Spleen (tissue), 11 donors: ENCODE measurements at regions not wholly inside any gene's neighbourhood (a gene's known extent, or its start where the extent isn't known, plus 50 kb on each side); places are given as distances from the start of the nearest gene placed in this dataset.

Source experiments
- DNase-seq: peaks from one replicate; pipeline ENCODE4 v3.0.0-alpha.2; 2020
- H3K27ac ChIP-seq, 8 donors: fragments of 200-600 bp; sonication (generic) in 7 of 8; 1 replicate in 4 of 8; 2 replicates in 4 of 8; pipeline versions ENCODE4 v1.5.0 to v1.8.0; 2016 to 2021; ENCODE audit warnings: inconsistent platforms in 4 of 8, mild to moderate bottlenecking in 4 of 8, moderate library complexity in 1 of 8
- H3K27me3 ChIP-seq, 7 donors: fragments of 200-600 bp; sonication (generic) in 6 of 7; replicated peaks in 1 of 7; 1 replicate in 4 of 7; 2 replicates in 3 of 7; pipeline versions ENCODE4 v1.5.0 to v1.8.0; 2016 to 2021; ENCODE audit warnings: inconsistent platforms in 3 of 7, mild to moderate bottlenecking in 1 of 7
- H3K36me3 ChIP-seq, 6 donors: fragments of 200-600 bp; sonication (generic) in 5 of 6; 1 replicate in 4 of 6; 2 replicates in 2 of 6; pipeline versions ENCODE4 v1.5.0 to v1.8.0; 2016 to 2021; ENCODE audit warnings: inconsistent platforms in 2 of 6
- H3K4me1 ChIP-seq, 6 donors: fragments of 200-600 bp; sonication (generic) in 5 of 6; 1 replicate in 3 of 6; 2 replicates in 3 of 6; pipeline versions ENCODE4 v1.5.0 to v1.8.0; 2016 to 2021; ENCODE audit warnings: inconsistent platforms in 3 of 6
- H3K4me3 ChIP-seq, 8 donors: fragments of 200-600 bp; sonication (generic) in 7 of 8; 1 replicate in 4 of 8; 2 replicates in 4 of 8; pipeline versions ENCODE4 v1.5.0 to v1.8.0; 2016 to 2021; ENCODE audit warnings: inconsistent platforms in 4 of 8, mild to moderate bottlenecking in 4 of 8, moderate library complexity in 2 of 8
- H3K9me3 ChIP-seq, 8 donors: fragments of 200-600 bp; sonication (generic) in 7 of 8; 1 replicate in 4 of 8; 2 replicates in 4 of 8; pipeline versions ENCODE4 v1.5.0 to v1.8.0; 2016 to 2021; ENCODE audit warnings: inconsistent platforms in 4 of 8
- POLR2A ChIP-seq, 3 donors: fragments of 450-650 bp; IDR thresholded peaks; one replicate each; pipeline ENCODE4 v1.5.1; 2017; ENCODE audit warnings: antibody characterized with exemption in 3 of 3, mild to moderate bottlenecking in 1 of 3
- POLR2AphosphoS5 ChIP-seq, 3 donors: sonication (generic); formaldehyde crosslinking; IDR thresholded peaks; one replicate each; pipeline ENCODE4 v1.5.1; 2017; ENCODE audit warnings: antibody characterized with exemption in 3 of 3
- WGBS, 5 donors: extraction: QIAGEN DNeasy Blood & Tissue Kit in 3 of 5; methylation state at CpG; one replicate each; pipeline versions ENCODE4 v1.1.5 to v1.1.7; 2013 to 2018; 5-methylcytosine and 5-hydroxymethylcytosine counted together
- intact Hi-C: fragments of 100-400 bp; cut with DNase I; formaldehyde crosslinking; loops from one replicate; pipeline ENCODE4 v1.15.0; 2023; ENCODE audit warnings: low total_unique reads
- TF ChIP-seq, protein P1 (sequence below), 11 experiments: fragments of 200-600 bp in 7 of 11; fragments of 450-650 bp in 4 of 11; sonication (generic) in 4 of 11; IDR thresholded peaks in 8 of 11; conservative IDR thresholded peaks in 3 of 11; 1 replicate in 7 of 11; 2 replicates in 4 of 11; pipeline versions ENCODE4 v1.4.0 to v1.8.0; 2016 to 2021; ENCODE audit warnings: antibody characterized with exemption in 11 of 11, inconsistent platforms in 4 of 11, mild to moderate bottlenecking in 1 of 11
- donor health status: healthy with polysubstance abuse.
- donor health status: DM: no; HTN: no; CAD: no; lungs with moderate emphysema.
- donor health status: DM: no; HTN: no; CAD: no.
- donor health status: Bipolar disorder and iron deficiency.
- donor health status: healthy.
- donor health status: DM: no; HTN: no; CAD: no.
- donor health status: DM: yes; HTN: yes; CAD: no.

DNA sequence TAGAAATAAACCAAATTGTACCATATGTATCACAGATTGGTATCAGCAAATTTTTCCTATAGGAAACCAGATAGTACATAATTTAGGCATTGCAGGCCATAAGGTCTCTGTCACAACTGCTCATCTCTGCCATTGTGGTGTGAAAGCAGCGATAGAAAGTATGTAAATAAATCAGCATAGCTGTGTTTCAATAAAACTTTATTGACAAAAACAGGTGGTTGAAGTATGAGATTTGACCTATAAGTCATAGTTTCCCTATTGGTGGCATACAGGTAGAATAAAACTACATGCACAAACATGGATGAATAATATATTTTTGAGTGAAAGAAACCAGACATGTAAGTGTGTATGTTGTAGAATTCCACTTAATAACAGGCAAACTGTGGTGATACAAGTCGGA is 1454.9 kb downstream of the REEP3 start:
- Histone ChIP-seq H3K4me3 (no peak overlapping the region), H3K4me1 (no peaks in the 10 kb centered on the region), H3K27me3 (no peaks in the 10 kb centered on the region), H3K27ac (no peak overlapping the region), H3K36me3 (no peaks in the 10 kb centered on the region), H3K9me3 (no peaks in the 10 kb centered on the region)
- WGBS, 5 donors = 79 to 91% (median 84%) methylated on average over 2 of the region's 2 CpGs
- DNase-seq = no peak
- intact Hi-C loops = no loop called here
- TF ChIP-seq, protein P1, sequence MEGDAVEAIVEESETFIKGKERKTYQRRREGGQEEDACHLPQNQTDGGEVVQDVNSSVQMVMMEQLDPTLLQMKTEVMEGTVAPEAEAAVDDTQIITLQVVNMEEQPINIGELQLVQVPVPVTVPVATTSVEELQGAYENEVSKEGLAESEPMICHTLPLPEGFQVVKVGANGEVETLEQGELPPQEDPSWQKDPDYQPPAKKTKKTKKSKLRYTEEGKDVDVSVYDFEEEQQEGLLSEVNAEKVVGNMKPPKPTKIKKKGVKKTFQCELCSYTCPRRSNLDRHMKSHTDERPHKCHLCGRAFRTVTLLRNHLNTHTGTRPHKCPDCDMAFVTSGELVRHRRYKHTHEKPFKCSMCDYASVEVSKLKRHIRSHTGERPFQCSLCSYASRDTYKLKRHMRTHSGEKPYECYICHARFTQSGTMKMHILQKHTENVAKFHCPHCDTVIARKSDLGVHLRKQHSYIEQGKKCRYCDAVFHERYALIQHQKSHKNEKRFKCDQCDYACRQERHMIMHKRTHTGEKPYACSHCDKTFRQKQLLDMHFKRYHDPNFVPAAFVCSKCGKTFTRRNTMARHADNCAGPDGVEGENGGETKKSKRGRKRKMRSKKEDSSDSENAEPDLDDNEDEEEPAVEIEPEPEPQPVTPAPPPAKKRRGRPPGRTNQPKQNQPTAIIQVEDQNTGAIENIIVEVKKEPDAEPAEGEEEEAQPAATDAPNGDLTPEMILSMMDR (IDR thresholded peaks at IDR 0.05 in 8 of 11, conservative IDR thresholded peaks at IDR 0.05 in 3 of 11) = no peak
- TF ChIP-seq POLR2A (IDR thresholded peaks at IDR 0.05) (no peak), POLR2AphosphoS5 (IDR thresholded peaks at IDR 0.05) (no peak)

DNA sequence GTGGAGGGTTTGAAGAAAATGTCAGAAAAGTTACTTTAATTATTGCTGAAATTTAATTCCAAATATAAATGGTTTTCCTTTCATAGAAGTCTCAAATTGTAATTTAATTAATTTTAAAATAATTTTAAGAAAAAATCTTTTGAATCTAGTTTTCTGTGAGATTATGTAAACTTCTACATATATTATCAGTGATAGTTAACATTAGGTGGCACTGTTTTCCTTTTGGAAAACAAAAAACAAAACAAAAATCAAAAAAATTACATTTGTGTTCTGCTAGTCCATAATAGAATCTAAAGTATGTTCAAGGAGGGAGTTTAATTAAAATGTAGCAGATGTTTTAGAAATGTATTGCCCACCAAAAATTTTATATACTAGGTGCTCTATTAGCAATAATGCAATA is 1456.7 kb downstream of the REEP3 start:
- Histone ChIP-seq H3K27ac (no peak overlapping the region), H3K27me3 (no peaks in the 10 kb centered on the region), H3K4me1 (no peaks in the 10 kb centered on the region), H3K9me3 (no peaks in the 10 kb centered on the region), H3K36me3 (no peaks in the 10 kb centered on the region), H3K4me3 (no peak overlapping the region)
- no peak for DNase-seq
- intact Hi-C loops = no loop called here
- TF ChIP-seq, protein P1 (IDR thresholded peaks at IDR 0.05 in 8 of 11, conservative IDR thresholded peaks at IDR 0.05 in 3 of 11) = no peak
- no peak for TF ChIP-seq POLR2AphosphoS5 (IDR thresholded peaks at IDR 0.05)

DNA sequence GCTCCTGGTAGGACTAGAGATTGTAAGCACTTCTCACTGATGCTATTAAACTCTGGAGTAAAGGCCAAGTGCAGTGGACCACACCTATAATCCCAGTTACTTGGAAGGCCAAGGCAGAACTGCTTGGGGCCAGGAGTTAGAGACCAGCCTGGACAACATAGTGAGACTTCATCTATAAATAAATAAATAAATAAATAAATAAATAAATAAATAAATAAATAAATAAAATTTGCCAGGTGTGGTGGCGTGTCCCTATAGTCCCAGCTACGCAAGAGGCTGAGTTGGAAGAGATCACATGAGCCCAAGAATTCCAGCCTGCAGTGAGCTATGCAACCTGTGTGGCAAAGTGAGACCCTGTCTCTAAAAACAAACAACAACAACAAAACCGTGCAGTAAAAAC is 1475.7 kb downstream of the REEP3 start:
- Histone ChIP-seq H3K4me3 (no peak overlapping the region), H3K9me3 (peaks cover 0 to 4% (median 0%) of the 10 kb centered on the region in 8 donors), H3K27ac (no peak overlapping the region), H3K36me3 (no peaks in the 10 kb centered on the region), H3K4me1 (no peaks in the 10 kb centered on the region), H3K27me3 (no peaks in the 10 kb centered on the region)
- intact Hi-C loops = no loop called here
- WGBS, 5 donors = 80 to 91% (median 86%) methylated on average over 3 of the region's 3 CpGs
- TF ChIP-seq POLR2A (IDR thresholded peaks at IDR 0.05) = no peak
- no peak for TF ChIP-seq POLR2AphosphoS5 (IDR thresholded peaks at IDR 0.05)
- no peak for DNase-seq

DNA sequence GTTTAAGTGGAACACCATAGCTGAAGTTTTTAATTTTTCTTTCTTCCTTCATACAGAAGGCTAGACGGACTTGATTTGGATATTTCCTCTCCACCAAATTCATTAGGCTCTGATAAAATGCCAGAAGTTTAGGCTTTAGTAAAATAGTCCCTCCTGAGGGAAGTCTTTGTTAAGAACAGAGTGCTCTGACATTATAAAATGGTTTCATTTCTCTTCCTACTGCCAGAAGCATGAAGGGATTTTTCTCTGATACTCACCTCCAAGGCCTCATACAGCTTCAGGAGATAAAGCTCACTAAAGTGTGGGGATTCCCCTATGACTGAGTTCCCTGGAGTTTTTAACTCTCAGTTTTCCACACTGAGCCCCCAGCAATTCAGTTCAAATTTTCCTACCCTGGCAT is 1489.6 kb downstream of the REEP3 start:
- Histone ChIP-seq H3K36me3 (no peaks in the 10 kb centered on the region), H3K27me3 (no peaks in the 10 kb centered on the region), H3K4me1 (no peaks in the 10 kb centered on the region), H3K9me3 (peaks cover 0 to 25% (median 9%) of the 10 kb centered on the region in 8 donors), H3K27ac (no peak overlapping the region), H3K4me3 (no peak overlapping the region)
- intact Hi-C loops = no loop called here
- WGBS, 5 donors = 61 to 76% (median 63%) methylated on average over 1 of the region's 1 CpG
- TF ChIP-seq, protein P1 (IDR thresholded peaks at IDR 0.05 in 8 of 11, conservative IDR thresholded peaks at IDR 0.05 in 3 of 11) = no peak
- no peak for TF ChIP-seq POLR2A (IDR thresholded peaks at IDR 0.05)
- TF ChIP-seq POLR2AphosphoS5 (IDR thresholded peaks at IDR 0.05) = no peak
- no peak for DNase-seq

DNA sequence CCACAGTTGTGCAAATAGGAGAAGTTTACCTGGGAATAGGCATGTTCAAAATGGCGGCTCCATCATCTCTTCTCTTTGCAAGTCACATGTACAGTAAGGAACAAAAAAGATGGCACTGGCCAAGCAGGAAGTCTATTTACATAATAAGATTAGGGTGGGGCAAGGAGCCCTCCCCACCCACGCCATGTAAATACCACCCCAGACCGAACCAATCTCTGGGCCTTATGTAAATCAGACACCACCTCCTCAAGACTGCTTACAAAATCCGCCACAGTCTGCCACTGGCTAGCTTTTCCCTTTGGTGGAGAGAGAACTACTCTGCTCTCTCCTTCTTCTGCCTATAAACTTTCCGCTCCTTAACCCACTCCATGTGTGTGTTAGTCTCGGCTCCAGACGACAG is 1496.3 kb downstream of the REEP3 start:
- no peak overlapping the region for H3K27ac ChIP-seq
- no peaks in the 10 kb centered on the region for H3K27me3 ChIP-seq
- H3K4me3 ChIP-seq = no peak overlapping the region
- TF ChIP-seq, protein P1 (IDR thresholded peaks at IDR 0.05 in 8 of 11, conservative IDR thresholded peaks at IDR 0.05 in 3 of 11) = no peak
- TF ChIP-seq POLR2A (IDR thresholded peaks at IDR 0.05) = no peak
- no peak for TF ChIP-seq POLR2AphosphoS5 (IDR thresholded peaks at IDR 0.05)
- no peak for DNase-seq
- peaks cover 0 to 32% (median 0%) of the 10 kb centered on the region in 8 donors for H3K9me3 ChIP-seq
- H3K4me1 ChIP-seq = no peaks in the 10 kb centered on the region
- intact Hi-C loops = no loop called here
- WGBS, 5 donors = 87 to 95% (median 92%) methylated on average over 7 of the region's 7 CpGs
- H3K36me3 ChIP-seq = no peaks in the 10 kb centered on the region
